Fibroblast of peridontal ligament (primary cell): ENCODE measurements at regions not wholly inside any gene's neighbourhood (a gene's known extent, or its start where the extent isn't known, plus 50 kb on each side); places are given as distances from the start of the nearest gene placed in this dataset.
A peak's percentile ranks its signal among the peaks of the same experiment; 100 is the strongest.
"Not testable (repeated sequence)": the region's sequence is repeated elsewhere in the genome, so short reads cannot be mapped to it uniquely, and the experiment has no call there.

Experiments used
- DNase-seq: peaks from one replicate; pipeline ENCODE4 v3.0.0-alpha.2; 2010; ENCODE audit errors: extremely low read depth

GRCh38 chr12:87585882-87586557 lies 443.2 kb downstream of the C12orf50 start:
- DNase-seq: no peak

- not testable (repeated sequence) for DNase-seq
Observed at GRCh38 chr12:87579091-87579490, 450.1 kb downstream of the C12orf50 start.

DNA sequence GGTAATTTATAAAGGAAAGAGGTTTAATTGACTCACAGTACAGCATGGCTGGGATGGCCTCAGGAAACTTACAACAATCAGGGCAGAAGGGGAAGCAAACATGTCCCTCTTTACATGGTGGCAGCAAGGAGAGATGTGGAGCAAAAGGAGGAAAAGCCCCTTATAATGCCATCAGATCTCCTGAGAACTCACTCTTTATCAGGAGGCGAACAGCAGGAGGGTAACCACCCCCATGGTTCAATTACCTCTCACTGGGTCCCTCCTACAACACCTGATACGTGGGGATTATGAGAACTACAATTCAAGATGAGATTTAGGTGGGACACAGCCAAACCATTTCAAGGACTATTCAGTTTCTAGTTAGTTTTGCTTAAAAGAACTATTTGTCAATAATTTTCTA lies 453.3 kb downstream of the C12orf50 start:
- DNase-seq: no peak

DNA sequence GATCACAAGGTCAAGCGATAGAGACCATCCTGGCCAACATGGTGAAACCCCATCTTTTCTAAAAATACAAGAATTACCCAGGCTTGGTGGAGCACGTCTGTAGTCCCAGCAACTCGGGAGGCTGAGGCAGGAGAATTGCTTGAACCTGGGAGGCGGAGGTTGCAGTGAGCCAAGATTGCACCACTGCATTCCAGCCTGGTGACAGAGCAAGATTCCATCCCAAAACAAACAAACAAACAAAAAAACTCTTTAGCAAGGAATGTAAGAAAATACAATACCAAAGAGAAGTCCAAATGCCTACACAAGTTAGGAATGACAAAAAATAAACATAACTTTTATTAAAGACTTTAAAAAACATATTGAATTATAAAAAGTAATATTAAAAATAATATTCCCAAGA lies 462.3 kb downstream of the C12orf50 start:
- DNase-seq: not testable (repeated sequence)

DNA sequence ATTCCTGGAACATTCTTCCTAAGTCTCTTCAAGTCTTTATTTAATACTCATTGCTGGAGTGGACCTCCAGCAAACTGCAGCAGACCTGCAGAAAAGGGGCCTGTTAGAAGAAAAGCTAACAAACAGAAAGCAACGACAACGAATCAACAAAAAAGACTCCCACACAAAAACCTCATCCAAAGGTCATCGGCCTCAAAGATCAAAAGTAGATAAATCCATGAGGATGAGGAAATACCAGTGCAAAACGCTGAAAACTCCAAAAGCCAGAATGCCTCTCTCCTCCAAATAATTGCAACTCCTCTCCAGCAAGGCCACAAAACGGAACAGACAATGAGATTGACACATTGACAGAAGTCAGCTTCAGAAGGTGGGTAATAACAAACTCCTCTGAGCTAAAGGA lies 472.2 kb downstream of the C12orf50 start:
- DNase-seq: no peak

DNA sequence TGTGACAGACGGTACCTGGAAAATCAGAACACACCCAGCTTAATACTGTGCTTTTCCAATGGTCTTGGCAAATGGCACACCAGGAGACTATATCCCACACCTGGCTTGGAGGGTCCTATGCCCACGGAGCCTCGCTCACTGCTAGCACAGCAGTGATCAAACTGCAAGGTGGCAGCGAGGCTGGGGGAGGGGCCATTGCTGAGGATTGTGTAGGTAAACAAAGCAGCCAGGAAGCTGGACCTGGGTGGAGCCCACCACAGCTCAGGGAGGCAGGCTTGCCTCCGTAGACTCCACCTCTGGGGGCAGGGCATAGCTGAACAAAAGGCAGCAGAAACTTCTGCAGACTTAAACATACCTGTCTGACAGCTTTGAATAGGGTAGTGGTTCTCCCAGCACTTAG lies 498.0 kb downstream of the C12orf50 start:
- not testable (repeated sequence) for DNase-seq

DNA sequence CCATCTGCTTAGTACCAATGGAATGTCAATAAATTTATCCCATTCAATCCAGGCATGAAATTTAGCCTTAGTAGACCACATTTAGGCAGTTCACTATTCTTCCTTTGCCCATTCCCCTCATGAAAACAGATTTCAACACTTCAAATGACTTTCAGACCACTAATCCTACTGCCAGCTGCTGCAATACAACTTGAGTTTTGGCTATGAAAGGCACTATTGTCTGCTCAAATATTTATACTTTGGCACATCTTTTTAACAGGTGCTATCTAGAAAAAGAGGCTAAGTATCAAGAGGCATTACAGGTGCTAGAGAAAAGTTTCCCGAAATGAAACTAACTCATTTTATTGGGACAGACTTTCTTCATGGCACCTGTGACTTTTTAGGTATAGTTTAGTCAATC lies 499.8 kb downstream of the C12orf50 start:
- no peak for DNase-seq

GRCh38 chr12:87520968-87521367 lies 508.2 kb downstream of the C12orf50 start:
- DNase-seq: no peak

DNA sequence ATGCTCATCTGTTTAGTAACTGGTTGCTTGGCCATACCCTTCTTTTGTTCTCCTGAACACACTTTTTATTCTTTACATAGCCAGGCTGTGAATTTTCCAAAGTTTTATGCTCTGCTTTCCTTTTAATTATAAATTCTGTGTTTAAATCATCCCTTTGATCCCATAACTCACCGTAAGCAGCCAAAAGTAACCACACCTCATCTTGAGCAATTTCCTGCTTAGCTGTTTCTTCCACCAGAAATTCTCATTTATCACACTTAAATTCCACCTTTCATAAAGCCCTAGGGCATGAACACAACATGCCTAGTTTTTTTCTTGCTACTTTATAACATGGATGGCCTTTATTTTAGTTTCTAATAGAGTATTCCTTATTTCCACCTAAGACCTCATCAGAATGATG lies 510.7 kb downstream of the C12orf50 start:
- DNase-seq: no peak

DNA sequence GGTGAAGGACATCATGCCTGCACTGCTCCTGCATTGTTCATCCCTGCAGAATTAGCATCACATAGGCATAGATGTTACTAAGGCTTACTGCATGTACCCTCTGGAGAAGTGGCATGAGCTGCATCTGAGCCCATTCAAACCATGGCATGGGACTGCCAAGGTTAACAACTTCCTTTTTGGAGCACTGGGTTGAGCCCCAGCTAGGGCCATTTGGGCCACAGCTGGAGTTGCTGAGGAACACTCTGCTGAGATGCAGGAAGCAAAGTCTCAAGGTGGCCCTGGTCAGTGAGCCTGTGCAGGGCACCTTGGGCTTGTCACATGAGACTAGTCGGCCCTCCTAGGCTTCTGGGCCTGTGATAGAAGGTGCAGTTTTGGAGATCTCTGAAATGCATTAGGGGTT lies 511.2 kb downstream of the C12orf50 start:
- DNase-seq: no peak

DNA sequence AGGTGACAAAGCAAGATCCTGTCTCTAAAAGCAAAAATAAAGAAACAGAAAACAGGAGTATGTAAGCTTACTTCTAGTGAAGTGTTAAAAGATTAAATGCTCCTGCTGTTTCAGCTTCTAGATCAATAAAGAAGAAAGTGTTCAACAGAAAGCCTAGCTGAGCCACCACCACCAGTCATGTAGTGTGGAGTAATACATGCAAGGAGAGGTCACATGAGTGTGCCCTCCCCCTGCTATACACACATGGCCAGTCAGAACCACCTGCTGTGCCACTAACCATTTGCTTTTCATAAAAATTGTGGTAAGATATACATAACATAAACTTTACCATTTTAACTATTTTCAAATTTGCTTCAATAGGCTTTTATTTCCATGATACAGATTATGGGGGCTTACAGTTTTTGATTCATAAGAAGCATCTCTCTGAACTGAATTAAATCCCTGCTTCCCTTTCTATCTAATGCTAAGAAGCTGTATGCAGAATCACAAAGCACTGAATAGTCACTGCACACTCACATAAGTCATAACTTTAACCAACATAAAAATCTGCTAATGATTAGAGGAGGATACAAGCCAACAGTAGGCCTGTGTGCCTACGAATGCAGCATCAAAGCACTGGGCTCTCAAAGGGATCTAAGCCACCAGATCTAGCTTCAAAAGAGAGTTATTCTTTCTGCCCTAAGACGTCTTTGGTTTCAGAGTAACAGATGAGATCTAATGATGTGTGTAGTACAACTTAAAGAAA lies 515.5 kb downstream of the C12orf50 start:
- peak; percentile 48 for DNase-seq

GRCh38 chr12:87511371-87511770 lies 517.8 kb downstream of the C12orf50 start:
- no peak for DNase-seq

GRCh38 chr12:87509237-87509820 lies 519.9 kb downstream of the C12orf50 start:
- DNase-seq: peak; percentile 71

DNA sequence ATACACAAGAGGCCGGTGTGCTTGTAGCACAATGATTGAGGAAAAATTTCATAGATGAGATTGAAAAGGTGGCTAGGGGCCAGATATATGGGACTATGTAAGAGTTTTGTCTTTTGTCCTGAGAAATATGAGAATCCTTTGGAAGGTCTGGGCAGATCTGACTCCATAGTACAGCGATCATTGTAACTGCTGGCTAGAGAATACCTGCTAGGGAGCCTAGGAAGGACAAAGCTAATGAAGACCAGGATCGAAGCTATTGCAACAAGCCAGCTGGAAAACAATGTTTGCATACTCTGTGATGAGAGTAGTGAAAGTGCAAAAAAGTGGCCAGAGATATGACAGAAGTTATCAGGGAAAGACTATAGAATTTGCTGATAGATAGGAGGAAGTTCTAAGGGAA lies 537.6 kb downstream of the C12orf50 start:
- no peak for DNase-seq

- no peak for DNase-seq
Observed at GRCh38 chr12:87491089-87491488, 538.1 kb downstream of the C12orf50 start.

DNA sequence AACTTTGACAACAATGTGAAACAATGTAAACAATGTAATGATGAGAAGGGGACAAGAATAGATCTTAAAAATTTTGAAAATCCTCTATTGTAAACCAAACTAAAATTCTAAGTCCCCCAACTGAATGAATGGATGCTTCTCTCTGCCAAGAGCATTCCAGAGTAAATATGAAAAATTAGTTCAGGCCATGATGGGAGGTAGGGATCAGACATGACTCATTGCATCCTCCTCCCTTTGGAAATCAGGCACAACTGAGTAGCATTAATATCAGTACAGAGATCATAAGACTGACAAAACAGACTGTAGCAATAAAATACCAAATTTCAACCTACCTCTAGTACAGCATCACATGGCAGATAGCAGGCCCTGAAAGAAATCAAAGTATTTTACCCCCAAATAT lies 559.9 kb downstream of the C12orf50 start:
- DNase-seq: peak; percentile 74

- no peak for DNase-seq
Observed at GRCh38 chr12:87467936-87468335, 561.3 kb downstream of the C12orf50 start.

DNA sequence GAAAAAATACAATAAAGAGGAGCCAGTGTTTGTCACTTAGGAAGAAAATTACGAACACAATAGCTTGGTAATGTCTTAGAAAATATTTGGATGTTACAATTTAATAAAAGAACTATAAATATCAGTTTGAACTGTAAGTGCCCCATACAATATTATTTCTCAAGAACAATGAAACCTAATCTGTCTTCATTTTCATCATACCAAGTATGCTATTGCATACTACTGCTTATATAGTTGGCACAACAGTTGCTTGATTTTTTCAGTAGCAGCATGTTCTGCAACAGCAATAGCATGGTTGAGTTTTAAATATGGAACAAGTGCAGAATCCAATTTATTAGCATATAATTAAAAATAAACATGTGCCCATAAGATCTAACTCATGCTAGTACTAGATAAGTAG lies 564.6 kb downstream of the C12orf50 start:
- no peak for DNase-seq

- no peak for DNase-seq
Observed at GRCh38 chr12:87444039-87444438, 585.2 kb downstream of the C12orf50 start.

DNA sequence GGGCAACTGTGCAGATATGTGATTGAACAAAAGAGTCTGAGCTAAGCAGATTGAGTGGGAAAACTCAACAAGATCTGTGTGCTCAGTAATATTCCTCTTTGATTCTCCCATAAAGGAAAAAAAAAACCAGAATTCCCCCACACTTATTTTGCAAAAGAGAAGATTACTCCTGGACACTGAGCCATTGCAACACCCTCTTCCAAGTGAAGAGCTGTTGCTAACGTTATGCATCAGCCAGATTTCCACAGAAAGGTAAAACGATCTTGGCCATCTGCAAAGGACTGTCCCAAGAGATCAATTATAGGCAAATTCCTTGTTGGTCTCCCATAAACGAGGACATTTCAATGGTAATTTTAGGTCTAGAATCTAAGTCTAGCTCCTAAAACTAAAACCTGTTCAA lies 587.7 kb downstream of the C12orf50 start:
- peak; percentile 20 for DNase-seq

GRCh38 chr12:87439990-87440827 lies 589.0 kb downstream of the C12orf50 start:
- DNase-seq: peak; percentile 90

GRCh38 chr12:87430444-87430843 lies 598.8 kb downstream of the C12orf50 start:
- peak; percentile 21 for DNase-seq
